HepG2 (cell line): ENCODE measurements at regions not wholly inside any gene's neighbourhood (a gene's known extent, or its start where the extent isn't known, plus 50 kb on each side); places are given as distances from the start of the nearest gene placed in this dataset.

Source experiments
- ATAC-seq: fragments of 200-7000 bp; cut with Tn5 transposase; 3 replicates; pipeline ENCODE4 v1.9.1; 2020; ENCODE audit warnings: mild to moderate bottlenecking, moderate library complexity
- BruUV-seq: library from RNA; stranded (reverse); fragments of 400-500 nt; replicated peaks from 2 replicates; lab custom pipeline; 2021; lab: Mats Ljungman, UMichigan
- CTCF ChIA-PET: fragments of 300-600 bp; formaldehyde crosslinking; extraction: SDS; loops from one replicate; lab custom pipeline; 2021; ENCODE audit warnings: low total read pairs, inconsistent platforms, low intra/inter-chr PET ratio; lab: Yijun Ruan, JAX
- POLR2A ChIA-PET: fragments of 350-600 bp; sonication (Branson Sonifier 250); formaldehyde crosslinking; loops from one replicate; lab custom pipeline; 2020; ENCODE audit warnings: antibody characterized with exemption, inconsistent platforms; lab: Yijun Ruan, JAX
- DNase-seq: peaks from one replicate; pipeline ENCODE4 v3.0.0-alpha.2; 2015; ENCODE audit warnings: low spot score
- FAIRE-seq: peaks from 3 replicates; lab custom pipeline; 2011; peaks lifted over from hg19 to GRCh38; lab: Jason Lieb, UNC
- H2AFZ ChIP-seq: one replicate; pipeline ENCODE4 v1.6.1; 2011; ENCODE audit warnings: low read length, inconsistent platforms
- H3K27ac ChIP-seq: fragments of 300-600 bp; 3 replicates; pipeline ENCODE4 v1.8.0; 2011; ENCODE audit warnings: mixed run types, mild to moderate bottlenecking, mixed read lengths, low read length, inconsistent platforms; ENCODE audit not compliant: insufficient read depth; ENCODE audit errors: extremely low read length
- H3K27me3 ChIP-seq, 2 experiments: fragments of 200-600 bp in 1 of 2; 2 replicates in 1 of 2; 3 replicates in 1 of 2; pipeline versions ENCODE4 v1.6.0 to v1.8.0; 2011; ENCODE audit warnings: low read length in 2 of 2, mild to moderate bottlenecking in 2 of 2, moderate library complexity in 2 of 2, inconsistent platforms in 1 of 2; ENCODE audit not compliant: insufficient read depth in 2 of 2, control insufficient read depth in 1 of 2
- H3K36me3 ChIP-seq, 2 experiments: fragments of 200-600 bp in 1 of 2; replicated peaks in 1 of 2; 2 replicates in 1 of 2; 3 replicates in 1 of 2; pipeline versions ENCODE4 v1.5.1 to v1.8.0; 2011; ENCODE audit warnings: low read length in 2 of 2, inconsistent platforms in 1 of 2; ENCODE audit not compliant: insufficient read depth in 2 of 2, control insufficient read depth in 1 of 2
- H3K4me1 ChIP-seq: 2 replicates; pipeline ENCODE4 v1.5.1; 2012; ENCODE audit warnings: low read length, inconsistent platforms; ENCODE audit not compliant: insufficient read depth
- H3K4me2 ChIP-seq: 2 replicates; pipeline ENCODE4 v1.6.0; 2011; ENCODE audit warnings: low read depth, low read length, inconsistent platforms
- H3K4me3 ChIP-seq, 3 experiments: fragments of 200-600 bp in 1 of 3; sonication (generic), shearing (Covaris generic) in 1 of 3; replicated peaks in 1 of 3; 2 replicates each; pipeline ENCODE4 v1.5.1; 2011 to 2016; ENCODE audit warnings: low read length in 3 of 3, inconsistent platforms in 2 of 3, low read depth in 2 of 3, mild to moderate bottlenecking in 2 of 3, control low read depth in 1 of 3, mixed read lengths in 1 of 3; ENCODE audit not compliant: insufficient read depth in 1 of 3
- H3K79me2 ChIP-seq: one replicate; pipeline ENCODE4 v1.6.1; 2011; ENCODE audit warnings: low read length, inconsistent platforms; ENCODE audit not compliant: insufficient read depth
- H3K9ac ChIP-seq: 2 replicates; pipeline ENCODE4 v1.6.0; 2011; ENCODE audit warnings: mild to moderate bottlenecking, low read depth, low read length, inconsistent platforms; ENCODE audit not compliant: insufficient read depth
- H3K9me3 ChIP-seq: 2 replicates; pipeline ENCODE4 v1.5.1; 2012; ENCODE audit warnings: mild to moderate bottlenecking, low read length
- H4K20me1 ChIP-seq: 2 replicates; pipeline ENCODE4 v1.6.0; 2011; ENCODE audit warnings: inconsistent platforms, mild to moderate bottlenecking, low read length, moderate library complexity; ENCODE audit not compliant: insufficient read depth
- ASH2L ChIP-seq: fragments of 300-600, 200-600 bp; sonication (generic); IDR thresholded peaks from 2 replicates; pipeline ENCODE4 v1.7.0; 2017; ENCODE audit warnings: low read depth, mild to moderate bottlenecking, moderate library complexity, mixed read lengths, low read length; ENCODE audit not compliant: insufficient read length
- ATF1 ChIP-seq: IDR thresholded peaks from 2 replicates; pipeline ENCODE4 v1.6.1; 2016; ENCODE audit warnings: mild to moderate bottlenecking, control low read depth
- CHCHD3 ChIP-seq: sonication (generic); formaldehyde crosslinking; IDR thresholded peaks from 2 replicates; pipeline ENCODE4 v1.8.0; 2022; ENCODE audit warnings: mild to moderate bottlenecking, missing genetic modification reagents, moderate library complexity
- EHMT2 ChIP-seq: fragments of 200-600 bp; sonication (generic); IDR thresholded peaks from 2 replicates; pipeline ENCODE4 v1.7.0; 2017; ENCODE audit warnings: antibody characterized with exemption, low read depth, low read length, borderline replicate concordance
- FLYWCH1 ChIP-seq: sonication (generic); formaldehyde crosslinking; IDR thresholded peaks from 2 replicates; pipeline ENCODE4 v1.8.1; 2023; ENCODE audit warnings: mild to moderate bottlenecking, missing genetic modification reagents
- HDAC2 ChIP-seq: sonication (generic); formaldehyde crosslinking; IDR thresholded peaks from 2 replicates; pipeline ENCODE4 v1.4.0; 2020; ENCODE audit warnings: missing genetic modification reagents
- HOXA9 ChIP-seq: sonication (generic); formaldehyde crosslinking; IDR thresholded peaks from 2 replicates; pipeline ENCODE4 v1.8.1; 2022; ENCODE audit warnings: missing genetic modification reagents, mild to moderate bottlenecking, moderate library complexity, borderline replicate concordance
- ISX ChIP-seq: sonication (generic); formaldehyde crosslinking; conservative IDR thresholded peaks from 2 replicates; pipeline ENCODE4 v1.5.0; 2020; ENCODE audit warnings: missing genetic modification reagents
- KAT7 ChIP-seq: IDR thresholded peaks from 2 replicates; pipeline ENCODE4 v1.6.1; 2018; ENCODE audit warnings: borderline replicate concordance, missing compliant biosample characterization
- NFKBIZ ChIP-seq: IDR thresholded peaks from 2 replicates; pipeline ENCODE4 v1.6.1; 2018; ENCODE audit warnings: missing genetic modification reagents, missing compliant biosample characterization
- PAF1 ChIP-seq: IDR thresholded peaks from 2 replicates; pipeline ENCODE4 v1.6.1; 2016; ENCODE audit warnings: missing genetic modification reagents, missing compliant biosample characterization
- ZNF660 ChIP-seq: sonication (generic); formaldehyde crosslinking; IDR thresholded peaks from 2 replicates; pipeline ENCODE4 v1.5.1; 2020; ENCODE audit warnings: mild to moderate bottlenecking, low read depth, missing genetic modification reagents, borderline replicate concordance
- WGBS: methylation state at CpG from one replicate; pipeline ENCODE4 v1.1.6; 2017; ENCODE audit warnings: low lambda C conversion rate; 5-methylcytosine and 5-hydroxymethylcytosine counted together
- in situ Hi-C: cut with HindIII; loops from 2 replicates; pipeline ENCODE4 v1.10.0; 2017; ENCODE audit warnings: low pct_unique_long_range_greater_than_20kb; ENCODE audit not compliant: extremely low pct_ligation_motif_present
- intact Hi-C: fragments of 100-400 bp; cut with micrococcal nuclease; formaldehyde crosslinking; loops from one replicate; pipeline ENCODE4 v1.10.0; 2022; ENCODE audit not compliant: unreplicated experiment
- TF ChIP-seq, protein P1 (sequence below): sonication (generic); formaldehyde crosslinking; IDR thresholded peaks from 2 replicates; pipeline ENCODE4 v1.5.1; 2020; ENCODE audit warnings: mild to moderate bottlenecking, missing genetic modification reagents
- TF ChIP-seq, protein P2 (sequence below): sonication (generic); formaldehyde crosslinking; IDR thresholded peaks from 2 replicates; pipeline ENCODE4 v1.5.0; 2020; ENCODE audit warnings: mild to moderate bottlenecking, missing genetic modification reagents, borderline replicate concordance
- TF ChIP-seq, protein P3 (sequence below): sonication (generic); formaldehyde crosslinking; IDR thresholded peaks from 2 replicates; pipeline ENCODE4 v1.5.0; 2020; ENCODE audit warnings: missing genetic modification reagents
- TF ChIP-seq, protein P4 (sequence below): sonication (generic); IDR thresholded peaks from 2 replicates; pipeline ENCODE4 v1.6.1; 2016; ENCODE audit warnings: low read depth, borderline replicate concordance

DNA sequence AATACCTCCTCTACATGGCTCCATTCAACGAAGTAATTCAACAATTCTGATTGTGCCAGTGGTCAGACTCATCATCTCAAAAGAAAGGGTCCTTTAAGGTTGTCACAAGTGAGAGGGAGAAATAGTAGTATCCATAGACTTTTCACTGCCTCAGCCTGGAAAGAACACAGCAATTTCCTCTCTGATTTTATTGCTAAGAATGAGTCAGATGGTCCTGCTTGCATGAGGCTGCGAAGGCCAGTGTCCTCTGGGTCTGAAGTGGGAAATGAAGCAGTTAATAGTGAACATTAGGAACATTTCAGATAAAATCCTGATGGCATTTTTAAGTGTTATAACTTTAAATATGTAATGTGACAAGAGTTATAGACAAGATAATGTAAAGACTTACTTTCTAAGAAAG lies 979.0 kb downstream of the EFNA5 start:
- ATAC-seq (no peak), FAIRE-seq (no peak), DNase-seq (no peak)
- Histone ChIP-seq H3K4me3 (no peak overlapping the region), H3K4me1 (no peaks in the 10 kb centered on the region), H3K9ac (no peak overlapping the region), H4K20me1 (no peaks in the 10 kb centered on the region), H3K9me3 (no peaks in the 10 kb centered on the region), H2AFZ (no peak overlapping the region), H3K27ac (no peak overlapping the region), H3K27me3 (no peaks in the 10 kb centered on the region), H3K79me2 (no peaks in the 10 kb centered on the region), H3K4me2 (no peak overlapping the region), H3K36me3 (no peaks in the 10 kb centered on the region)
- CTCF ChIA-PET: no interaction called here
- in situ Hi-C loops (no loop called here), intact Hi-C loops (no loop called here)
- POLR2A ChIA-PET: no interaction called here
- no TSS peak for BruUV-seq
- WGBS: 2% methylated on average over 2 of the region's 2 CpGs
- TF ChIP-seq ATF1 (CRISPR knock-in tag) (no peak), KAT7 (no peak), FLYWCH1 (CRISPR knock-in tag) (no peak), CHCHD3 (no peak), NFKBIZ (CRISPR knock-in tag) (no peak), HOXA9 (CRISPR knock-in tag) (no peak), EHMT2 (no peak), ZNF660 (no peak), ASH2L (no peak), HDAC2 (CRISPR knock-in tag) (no peak), ISX (CRISPR knock-in tag) (no peak), PAF1 (CRISPR knock-in tag) (no peak)
- TF ChIP-seq, protein P1, sequence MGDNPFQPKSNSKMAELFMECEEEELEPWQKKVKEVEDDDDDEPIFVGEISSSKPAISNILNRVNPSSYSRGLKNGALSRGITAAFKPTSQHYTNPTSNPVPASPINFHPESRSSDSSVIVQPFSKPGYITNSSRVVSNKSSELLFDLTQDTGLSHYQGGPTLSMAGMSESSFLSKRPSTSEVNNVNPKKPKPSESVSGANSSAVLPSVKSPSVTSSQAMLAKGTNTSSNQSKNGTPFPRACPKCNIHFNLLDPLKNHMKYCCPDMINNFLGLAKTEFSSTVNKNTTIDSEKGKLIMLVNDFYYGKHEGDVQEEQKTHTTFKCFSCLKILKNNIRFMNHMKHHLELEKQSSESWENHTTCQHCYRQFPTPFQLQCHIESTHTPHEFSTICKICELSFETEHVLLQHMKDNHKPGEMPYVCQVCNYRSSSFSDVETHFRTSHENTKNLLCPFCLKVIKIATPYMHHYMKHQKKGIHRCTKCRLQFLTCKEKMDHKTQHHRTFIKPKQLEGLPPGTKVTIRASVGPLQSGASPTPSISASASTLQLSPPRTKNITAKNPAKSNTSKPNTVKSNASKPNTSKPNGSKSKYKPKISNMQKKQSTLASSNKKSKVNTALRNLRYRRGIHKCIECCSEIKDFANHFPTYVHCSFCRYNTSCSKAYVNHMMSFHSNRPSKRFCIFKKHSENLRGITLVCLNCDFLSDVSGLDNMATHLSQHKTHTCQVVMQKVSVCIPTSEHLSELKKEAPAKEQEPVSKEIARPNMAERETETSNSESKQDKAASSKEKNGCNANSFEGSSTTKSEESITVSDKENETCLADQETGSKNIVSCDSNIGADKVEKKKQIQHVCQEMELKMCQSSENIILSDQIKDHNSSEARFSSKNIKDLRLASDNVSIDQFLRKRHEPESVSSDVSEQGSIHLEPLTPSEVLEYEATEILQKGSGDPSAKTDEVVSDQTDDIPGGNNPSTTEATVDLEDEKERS: no peak
- TF ChIP-seq, protein P2, sequence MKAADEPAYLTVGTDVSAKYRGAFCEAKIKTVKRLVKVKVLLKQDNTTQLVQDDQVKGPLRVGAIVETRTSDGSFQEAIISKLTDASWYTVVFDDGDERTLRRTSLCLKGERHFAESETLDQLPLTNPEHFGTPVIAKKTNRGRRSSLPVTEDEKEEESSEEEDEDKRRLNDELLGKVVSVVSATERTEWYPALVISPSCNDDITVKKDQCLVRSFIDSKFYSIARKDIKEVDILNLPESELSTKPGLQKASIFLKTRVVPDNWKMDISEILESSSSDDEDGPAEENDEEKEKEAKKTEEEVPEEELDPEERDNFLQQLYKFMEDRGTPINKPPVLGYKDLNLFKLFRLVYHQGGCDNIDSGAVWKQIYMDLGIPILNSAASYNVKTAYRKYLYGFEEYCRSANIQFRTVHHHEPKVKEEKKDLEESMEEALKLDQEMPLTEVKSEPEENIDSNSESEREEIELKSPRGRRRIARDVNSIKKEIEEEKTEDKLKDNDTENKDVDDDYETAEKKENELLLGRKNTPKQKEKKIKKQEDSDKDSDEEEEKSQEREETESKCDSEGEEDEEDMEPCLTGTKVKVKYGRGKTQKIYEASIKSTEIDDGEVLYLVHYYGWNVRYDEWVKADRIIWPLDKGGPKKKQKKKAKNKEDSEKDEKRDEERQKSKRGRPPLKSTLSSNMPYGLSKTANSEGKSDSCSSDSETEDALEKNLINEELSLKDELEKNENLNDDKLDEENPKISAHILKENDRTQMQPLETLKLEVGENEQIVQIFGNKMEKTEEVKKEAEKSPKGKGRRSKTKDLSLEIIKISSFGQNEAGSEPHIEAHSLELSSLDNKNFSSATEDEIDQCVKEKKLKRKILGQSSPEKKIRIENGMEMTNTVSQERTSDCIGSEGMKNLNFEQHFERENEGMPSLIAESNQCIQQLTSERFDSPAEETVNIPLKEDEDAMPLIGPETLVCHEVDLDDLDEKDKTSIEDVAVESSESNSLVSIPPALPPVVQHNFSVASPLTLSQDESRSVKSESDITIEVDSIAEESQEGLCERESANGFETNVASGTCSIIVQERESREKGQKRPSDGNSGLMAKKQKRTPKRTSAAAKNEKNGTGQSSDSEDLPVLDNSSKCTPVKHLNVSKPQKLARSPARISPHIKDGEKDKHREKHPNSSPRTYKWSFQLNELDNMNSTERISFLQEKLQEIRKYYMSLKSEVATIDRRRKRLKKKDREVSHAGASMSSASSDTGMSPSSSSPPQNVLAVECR (CRISPR knock-in tag): no peak
- TF ChIP-seq, protein P3, sequence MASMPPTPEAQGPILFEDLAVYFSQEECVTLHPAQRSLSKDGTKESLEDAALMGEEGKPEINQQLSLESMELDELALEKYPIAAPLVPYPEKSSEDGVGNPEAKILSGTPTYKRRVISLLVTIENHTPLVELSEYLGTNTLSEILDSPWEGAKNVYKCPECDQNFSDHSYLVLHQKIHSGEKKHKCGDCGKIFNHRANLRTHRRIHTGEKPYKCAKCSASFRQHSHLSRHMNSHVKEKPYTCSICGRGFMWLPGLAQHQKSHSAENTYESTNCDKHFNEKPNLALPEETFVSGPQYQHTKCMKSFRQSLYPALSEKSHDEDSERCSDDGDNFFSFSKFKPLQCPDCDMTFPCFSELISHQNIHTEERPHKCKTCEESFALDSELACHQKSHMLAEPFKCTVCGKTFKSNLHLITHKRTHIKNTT (CRISPR knock-in tag): no peak
- TF ChIP-seq, protein P4, sequence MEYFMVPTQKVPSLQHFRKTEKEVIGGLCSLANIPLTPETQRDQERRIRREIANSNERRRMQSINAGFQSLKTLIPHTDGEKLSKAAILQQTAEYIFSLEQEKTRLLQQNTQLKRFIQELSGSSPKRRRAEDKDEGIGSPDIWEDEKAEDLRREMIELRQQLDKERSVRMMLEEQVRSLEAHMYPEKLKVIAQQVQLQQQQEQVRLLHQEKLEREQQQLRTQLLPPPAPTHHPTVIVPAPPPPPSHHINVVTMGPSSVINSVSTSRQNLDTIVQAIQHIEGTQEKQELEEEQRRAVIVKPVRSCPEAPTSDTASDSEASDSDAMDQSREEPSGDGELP: no peak
